ENCODE measurements at regions not wholly inside any gene's neighbourhood (a gene's known extent, or its start where the extent isn't known, plus 50 kb on each side); places are given as distances from the start of the nearest gene placed in this dataset.

DNA sequence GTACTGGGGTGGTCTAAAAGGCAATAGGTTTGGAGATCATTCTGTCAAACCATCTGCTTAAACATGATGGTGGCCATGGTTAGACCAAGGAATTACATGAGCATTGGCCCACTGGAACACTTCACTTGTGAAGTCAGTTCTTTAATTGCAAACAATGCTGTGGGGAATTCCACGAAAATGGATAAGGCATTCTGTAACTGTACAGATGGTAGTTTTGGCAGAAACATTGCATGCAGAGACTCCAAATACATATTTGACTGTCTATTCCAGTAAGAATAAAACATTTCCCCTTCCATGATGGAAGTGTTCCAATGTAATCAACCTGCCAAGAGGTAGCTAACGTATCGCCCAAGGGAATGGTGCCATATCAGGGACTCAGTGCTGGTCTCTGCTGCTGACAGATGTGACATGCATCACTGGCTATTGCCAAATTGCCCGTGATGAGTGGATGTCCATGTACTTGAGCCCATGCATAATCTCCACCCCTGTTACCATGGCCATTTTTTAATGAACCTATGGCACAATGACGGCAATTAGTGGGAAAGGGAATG lies 417.9 kb downstream of the CDH7 start:
- TF ChIP-seq JUND (IDR thresholded peaks at IDR 0.05): no peak
- TF ChIP-seq ELF1 (IDR thresholded peaks at IDR 0.05; ENCODE audit: borderline replicate concordance, low read depth): no peak
- TF ChIP-seq, protein P1, sequence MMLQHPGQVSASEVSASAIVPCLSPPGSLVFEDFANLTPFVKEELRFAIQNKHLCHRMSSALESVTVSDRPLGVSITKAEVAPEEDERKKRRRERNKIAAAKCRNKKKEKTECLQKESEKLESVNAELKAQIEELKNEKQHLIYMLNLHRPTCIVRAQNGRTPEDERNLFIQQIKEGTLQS (IDR thresholded peaks at IDR 0.05): no peak
- no peak for TF ChIP-seq EZH2phosphoT487 (IDR thresholded peaks at IDR 0.05; ENCODE audit: borderline replicate concordance)
- no peak for TF ChIP-seq POLR2A (IDR thresholded peaks at IDR 0.05; ENCODE audit: borderline replicate concordance, extremely low read depth, insufficient read depth, insufficient read length)
- TF ChIP-seq SIN3A (IDR thresholded peaks at IDR 0.05; ENCODE audit: low read depth): no peak
- TF ChIP-seq ZNF274 (IDR thresholded peaks at IDR 0.05; ENCODE audit: low read depth, low read length): no peak
- TF ChIP-seq ZBTB33 (IDR thresholded peaks at IDR 0.05; ENCODE audit: extremely low read depth, insufficient replicate concordance, low read length): no peak
- TF ChIP-seq SP1 (IDR thresholded peaks at IDR 0.05; ENCODE audit: low read depth): no peak
- TF ChIP-seq ZFX (IDR thresholded peaks at IDR 0.05): no peak
- no peak for TF ChIP-seq SRF (IDR thresholded peaks at IDR 0.05; ENCODE audit: low read depth)
- no peak for TF ChIP-seq FOSL1 (IDR thresholded peaks at IDR 0.05; ENCODE audit: low read depth)
- no peak for TF ChIP-seq EGR1 (IDR thresholded peaks at IDR 0.05; ENCODE audit: low read depth)
- TF ChIP-seq CBX3 (IDR thresholded peaks at IDR 0.05; ENCODE audit: low read depth): no peak
- TF ChIP-seq TCF7L2 (IDR thresholded peaks at IDR 0.05; ENCODE audit: borderline replicate concordance, extremely low read depth, insufficient read depth, insufficient read length): no peak
- intact Hi-C loops (cut with micrococcal nuclease): no loop called here

More for the DNA sequence above, 417.9 kb downstream of the CDH7 start:
- RAD21 ChIA-PET (ENCODE audit: low non-redundant PET in 1 of 2, low total read pairs in 2 of 2, uncharacterized antibody in 2 of 2, unreplicated experiment in 2 of 2): no interaction called here
- H3K27me3 ChIP-seq (ENCODE audit: insufficient read depth, low read length): no peaks in the 10 kb centered on the region
- H3K36me3 ChIP-seq (ENCODE audit: control insufficient read depth in 1 of 2, insufficient read depth in 2 of 2, low read length in 2 of 2): no peaks in the 10 kb centered on the region
- no peak overlapping the region for H2AFZ ChIP-seq (ENCODE audit: low read depth, low read length, poor library complexity, severe bottlenecking)
- CTCF ChIA-PET: no interaction called here
- no peak for ATAC-seq
- no peaks in the 10 kb centered on the region for H3K9me2 ChIP-seq (ENCODE audit: insufficient read depth)
- no peaks in the 10 kb centered on the region for H3K79me2 ChIP-seq (ENCODE audit: insufficient read depth, low read length)
- H3K4me1 ChIP-seq (ENCODE audit: control insufficient read depth in 1 of 2, insufficient read depth in 2 of 2, low read length in 2 of 2): no peaks in the 10 kb centered on the region
- no peaks in the 10 kb centered on the region for H4K20me1 ChIP-seq (ENCODE audit: insufficient read depth)
- POLR2A ChIA-PET: no interaction called here
- no peak overlapping the region for H3K27ac ChIP-seq (ENCODE audit: low read depth, low read length)
- no peak overlapping the region for H3K4me3 ChIP-seq (replicated peaks in 1 of 2; ENCODE audit: low read depth in 1 of 2, low read length in 2 of 2)
- H3K4me2 ChIP-seq (ENCODE audit: low read length): no peak overlapping the region
- no peak for DNase-seq (ENCODE audit: low read depth, low spot score)
- no peak overlapping the region for H3K9ac ChIP-seq (ENCODE audit: low read length)
- BruUV-seq (replicated peaks): no TSS peak
- H3K9me3 ChIP-seq (ENCODE audit: control insufficient read depth in 1 of 2, insufficient read depth in 1 of 2, low read depth in 1 of 2, low read length in 2 of 2): peaks cover 4% of the 10 kb centered on the region in 2 experiments; a peak in 2 of 4 replicates

Measured in HCT116 (cell line).